Vagina (tissue), 2 donors: ENCODE measurements at regions not wholly inside any gene's neighbourhood (a gene's known extent, or its start where the extent isn't known, plus 50 kb on each side); places are given as distances from the start of the nearest gene placed in this dataset.
"Not testable (repeated sequence)": the region's sequence is repeated elsewhere in the genome, so short reads cannot be mapped to it uniquely, and the experiment has no call there.

Experiments
- POLR2AphosphoS5 ChIP-seq, 2 donors: sonication (generic); formaldehyde crosslinking; IDR thresholded peaks; one replicate each; pipeline ENCODE4 v1.9.0; 2017; ENCODE audit warnings: antibody characterized with exemption in 2 of 2, mild to moderate bottlenecking in 2 of 2, low read depth in 1 of 2; ENCODE audit not compliant: insufficient read depth in 1 of 2
- TF ChIP-seq, protein P1 (sequence below), 3 experiments: fragments of 450-650 bp in 2 of 3; fragments of 200-600 bp in 1 of 3; sonication (generic) in 1 of 3; IDR thresholded peaks; one replicate each; pipeline ENCODE4 v1.5.1; 2017 to 2019; ENCODE audit warnings: antibody characterized with exemption in 3 of 3, mild to moderate bottlenecking in 2 of 3, moderate library complexity in 2 of 3

DNA sequence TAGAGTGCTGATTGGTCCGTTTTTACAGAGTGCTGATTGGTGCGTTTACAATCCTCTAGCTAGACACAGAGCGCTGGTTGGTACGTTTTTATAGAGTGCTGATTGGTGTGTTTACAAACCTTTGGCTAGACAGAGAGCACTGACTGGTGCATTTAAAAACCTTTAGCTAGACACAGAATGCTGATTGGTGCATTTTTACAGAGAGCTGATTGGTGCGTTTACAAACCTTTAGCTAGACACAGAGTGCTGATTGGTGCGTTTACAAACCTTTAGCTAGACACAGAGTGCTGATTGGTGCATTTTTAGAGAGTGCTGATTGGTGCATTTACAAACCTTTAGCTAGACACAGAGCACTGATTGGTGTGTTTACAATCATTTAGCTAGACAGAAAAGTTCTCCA lies 1430.9 kb upstream of the B3GALT2 start:
- TF ChIP-seq, protein P1, sequence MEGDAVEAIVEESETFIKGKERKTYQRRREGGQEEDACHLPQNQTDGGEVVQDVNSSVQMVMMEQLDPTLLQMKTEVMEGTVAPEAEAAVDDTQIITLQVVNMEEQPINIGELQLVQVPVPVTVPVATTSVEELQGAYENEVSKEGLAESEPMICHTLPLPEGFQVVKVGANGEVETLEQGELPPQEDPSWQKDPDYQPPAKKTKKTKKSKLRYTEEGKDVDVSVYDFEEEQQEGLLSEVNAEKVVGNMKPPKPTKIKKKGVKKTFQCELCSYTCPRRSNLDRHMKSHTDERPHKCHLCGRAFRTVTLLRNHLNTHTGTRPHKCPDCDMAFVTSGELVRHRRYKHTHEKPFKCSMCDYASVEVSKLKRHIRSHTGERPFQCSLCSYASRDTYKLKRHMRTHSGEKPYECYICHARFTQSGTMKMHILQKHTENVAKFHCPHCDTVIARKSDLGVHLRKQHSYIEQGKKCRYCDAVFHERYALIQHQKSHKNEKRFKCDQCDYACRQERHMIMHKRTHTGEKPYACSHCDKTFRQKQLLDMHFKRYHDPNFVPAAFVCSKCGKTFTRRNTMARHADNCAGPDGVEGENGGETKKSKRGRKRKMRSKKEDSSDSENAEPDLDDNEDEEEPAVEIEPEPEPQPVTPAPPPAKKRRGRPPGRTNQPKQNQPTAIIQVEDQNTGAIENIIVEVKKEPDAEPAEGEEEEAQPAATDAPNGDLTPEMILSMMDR (IDR thresholded peaks at IDR 0.05) = not testable (repeated sequence)
- not testable (repeated sequence) for TF ChIP-seq POLR2AphosphoS5 (IDR thresholded peaks at IDR 0.05; ENCODE audit: insufficient read depth in 1 of 2, low read depth in 1 of 2)
